ENCODE measurements at regions not wholly inside any gene's neighbourhood (a gene's known extent, or its start where the extent isn't known, plus 50 kb on each side); places are given as distances from the start of the nearest gene placed in this dataset.

- TF ChIP-seq ZNF18 (CRISPR knock-in tag; IDR thresholded peaks at IDR 0.05; ENCODE audit: insufficient replicate concordance) (no peak), ZNF160 (CRISPR knock-in tag; IDR thresholded peaks at IDR 0.05) (no peak), ZBTB33 (CRISPR knock-in tag; IDR thresholded peaks at IDR 0.05) (no peak), PHF5A (CRISPR knock-in tag; IDR thresholded peaks at IDR 0.05; ENCODE audit: low read depth, unreplicated experiment) (no peak), GMEB1 (CRISPR knock-in tag; IDR thresholded peaks at IDR 0.05; ENCODE audit: borderline replicate concordance) (no peak), ZSCAN29 (CRISPR knock-in tag; conservative IDR thresholded peaks at IDR 0.05) (0 out of 2 replicates have a peak, but pooled peaks have one; percentile 35), JUND (CRISPR knock-in tag; IDR thresholded peaks at IDR 0.05) (peak; percentile 99)
- TF ChIP-seq, protein P1, sequence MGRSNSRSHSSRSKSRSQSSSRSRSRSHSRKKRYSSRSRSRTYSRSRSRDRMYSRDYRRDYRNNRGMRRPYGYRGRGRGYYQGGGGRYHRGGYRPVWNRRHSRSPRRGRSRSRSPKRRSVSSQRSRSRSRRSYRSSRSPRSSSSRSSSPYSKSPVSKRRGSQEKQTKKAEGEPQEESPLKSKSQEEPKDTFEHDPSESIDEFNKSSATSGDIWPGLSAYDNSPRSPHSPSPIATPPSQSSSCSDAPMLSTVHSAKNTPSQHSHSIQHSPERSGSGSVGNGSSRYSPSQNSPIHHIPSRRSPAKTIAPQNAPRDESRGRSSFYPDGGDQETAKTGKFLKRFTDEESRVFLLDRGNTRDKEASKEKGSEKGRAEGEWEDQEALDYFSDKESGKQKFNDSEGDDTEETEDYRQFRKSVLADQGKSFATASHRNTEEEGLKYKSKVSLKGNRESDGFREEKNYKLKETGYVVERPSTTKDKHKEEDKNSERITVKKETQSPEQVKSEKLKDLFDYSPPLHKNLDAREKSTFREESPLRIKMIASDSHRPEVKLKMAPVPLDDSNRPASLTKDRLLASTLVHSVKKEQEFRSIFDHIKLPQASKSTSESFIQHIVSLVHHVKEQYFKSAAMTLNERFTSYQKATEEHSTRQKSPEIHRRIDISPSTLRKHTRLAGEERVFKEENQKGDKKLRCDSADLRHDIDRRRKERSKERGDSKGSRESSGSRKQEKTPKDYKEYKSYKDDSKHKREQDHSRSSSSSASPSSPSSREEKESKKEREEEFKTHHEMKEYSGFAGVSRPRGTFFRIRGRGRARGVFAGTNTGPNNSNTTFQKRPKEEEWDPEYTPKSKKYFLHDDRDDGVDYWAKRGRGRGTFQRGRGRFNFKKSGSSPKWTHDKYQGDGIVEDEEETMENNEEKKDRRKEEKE (IDR thresholded peaks at IDR 0.05): no peak
- TF ChIP-seq, protein P2, sequence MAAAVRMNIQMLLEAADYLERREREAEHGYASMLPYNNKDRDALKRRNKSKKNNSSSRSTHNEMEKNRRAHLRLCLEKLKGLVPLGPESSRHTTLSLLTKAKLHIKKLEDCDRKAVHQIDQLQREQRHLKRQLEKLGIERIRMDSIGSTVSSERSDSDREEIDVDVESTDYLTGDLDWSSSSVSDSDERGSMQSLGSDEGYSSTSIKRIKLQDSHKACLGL (CRISPR knock-in tag; IDR thresholded peaks at IDR 0.05): no peak
- TF ChIP-seq, protein P3, sequence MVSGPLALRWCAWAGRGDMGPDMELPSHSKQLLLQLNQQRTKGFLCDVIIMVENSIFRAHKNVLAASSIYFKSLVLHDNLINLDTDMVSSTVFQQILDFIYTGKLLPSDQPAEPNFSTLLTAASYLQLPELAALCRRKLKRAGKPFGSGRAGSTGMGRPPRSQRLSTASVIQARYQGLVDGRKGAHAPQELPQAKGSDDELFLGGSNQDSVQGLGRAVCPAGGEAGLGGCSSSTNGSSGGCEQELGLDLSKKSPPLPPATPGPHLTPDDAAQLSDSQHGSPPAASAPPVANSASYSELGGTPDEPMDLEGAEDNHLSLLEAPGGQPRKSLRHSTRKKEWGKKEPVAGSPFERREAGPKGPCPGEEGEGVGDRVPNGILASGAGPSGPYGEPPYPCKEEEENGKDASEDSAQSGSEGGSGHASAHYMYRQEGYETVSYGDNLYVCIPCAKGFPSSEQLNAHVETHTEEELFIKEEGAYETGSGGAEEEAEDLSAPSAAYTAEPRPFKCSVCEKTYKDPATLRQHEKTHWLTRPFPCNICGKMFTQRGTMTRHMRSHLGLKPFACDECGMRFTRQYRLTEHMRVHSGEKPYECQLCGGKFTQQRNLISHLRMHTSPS (CRISPR knock-in tag; IDR thresholded peaks at IDR 0.05; ENCODE audit: low read depth): no peak
- TF ChIP-seq, protein P4, sequence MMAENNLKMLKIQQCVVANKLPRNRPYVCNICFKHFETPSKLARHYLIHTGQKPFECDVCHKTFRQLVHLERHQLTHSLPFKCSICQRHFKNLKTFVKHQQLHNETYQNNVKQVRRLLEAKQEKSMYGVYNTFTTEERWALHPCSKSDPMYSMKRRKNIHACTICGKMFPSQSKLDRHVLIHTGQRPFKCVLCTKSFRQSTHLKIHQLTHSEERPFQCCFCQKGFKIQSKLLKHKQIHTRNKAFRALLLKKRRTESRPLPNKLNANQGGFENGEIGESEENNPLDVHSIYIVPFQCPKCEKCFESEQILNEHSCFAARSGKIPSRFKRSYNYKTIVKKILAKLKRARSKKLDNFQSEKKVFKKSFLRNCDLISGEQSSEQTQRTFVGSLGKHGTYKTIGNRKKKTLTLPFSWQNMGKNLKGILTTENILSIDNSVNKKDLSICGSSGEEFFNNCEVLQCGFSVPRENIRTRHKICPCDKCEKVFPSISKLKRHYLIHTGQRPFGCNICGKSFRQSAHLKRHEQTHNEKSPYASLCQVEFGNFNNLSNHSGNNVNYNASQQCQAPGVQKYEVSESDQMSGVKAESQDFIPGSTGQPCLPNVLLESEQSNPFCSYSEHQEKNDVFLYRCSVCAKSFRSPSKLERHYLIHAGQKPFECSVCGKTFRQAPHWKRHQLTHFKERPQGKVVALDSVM (CRISPR knock-in tag; IDR thresholded peaks at IDR 0.05): no peak
Measured at GRCh38 chr1:168801032-168801745, 72.2 kb upstream of the DPT start (continued).
